ENCODE measurements at regions not wholly inside any gene's neighbourhood (a gene's known extent, or its start where the extent isn't known, plus 50 kb on each side); places are given as distances from the start of the nearest gene placed in this dataset.
"Not testable (repeated sequence)": the region's sequence is repeated elsewhere in the genome, so short reads cannot be mapped to it uniquely, and the experiment has no call there.

- DNase-seq: not testable (repeated sequence)
Observed at GRCh38 chr9:29450343-29450875, 1877.1 kb upstream of the C9orf72 start.

GRCh38 chr9:29456940-29457339, 1883.7 kb upstream of the C9orf72 start:
- no peak for DNase-seq

GRCh38 chr9:29475471-29475870, 1902.2 kb upstream of the C9orf72 start:
- no peak for DNase-seq

- DNase-seq: no peak
Observed at GRCh38 chr9:29511680-29512079, 1938.4 kb upstream of the C9orf72 start.

GRCh38 chr9:29514336-29514735, 1941.1 kb upstream of the C9orf72 start:
- no peak for DNase-seq

- no peak for DNase-seq
Observed at GRCh38 chr9:29514862-29515261, 1941.6 kb upstream of the C9orf72 start.

- DNase-seq: no peak
Observed at GRCh38 chr9:29548436-29548835, 1975.2 kb upstream of the C9orf72 start.

GRCh38 chr9:29555502-29555901, 1982.2 kb upstream of the C9orf72 start:
- no peak for DNase-seq

- DNase-seq: no peak
Observed at GRCh38 chr9:29556317-29556716, 1983.0 kb upstream of the C9orf72 start.

GRCh38 chr9:29556746-29557145, 1983.5 kb upstream of the C9orf72 start:
- no peak for DNase-seq

GRCh38 chr9:29564564-29564963, 1991.3 kb upstream of the C9orf72 start:
- DNase-seq: no peak

- DNase-seq: no peak
Observed at GRCh38 chr9:29575219-29575618, 2001.9 kb upstream of the C9orf72 start.

GRCh38 chr9:29588361-29588760, 2015.1 kb upstream of the C9orf72 start:
- DNase-seq: no peak

- DNase-seq: no peak
Observed at GRCh38 chr9:29609282-29609681, 2036.0 kb upstream of the C9orf72 start.

GRCh38 chr9:29613773-29614172, 2040.5 kb upstream of the C9orf72 start:
- DNase-seq: no peak

- no peak for DNase-seq
Observed at GRCh38 chr9:29616844-29617243, 2043.6 kb upstream of the C9orf72 start.

- no peak for DNase-seq
Observed at GRCh38 chr9:29625292-29625731, 2052.0 kb upstream of the C9orf72 start.

GRCh38 chr9:29625931-29626330, 2052.7 kb upstream of the C9orf72 start:
- no peak for DNase-seq

- DNase-seq: not testable (repeated sequence)
Observed at GRCh38 chr9:29628856-29629255, 2055.6 kb upstream of the C9orf72 start.

- no peak for DNase-seq
Observed at GRCh38 chr9:29637471-29638237, 2064.4 kb upstream of the C9orf72 start.

- no peak for DNase-seq
Observed at GRCh38 chr9:29640507-29640906, 2067.2 kb upstream of the C9orf72 start.

- DNase-seq: no peak
Observed at GRCh38 chr9:29644514-29644913, 2071.2 kb upstream of the C9orf72 start.

- DNase-seq: no peak
Observed at GRCh38 chr9:29647451-29647850, 2074.2 kb upstream of the C9orf72 start.

- no peak for DNase-seq
Observed at GRCh38 chr9:29648132-29648531, 2074.9 kb upstream of the C9orf72 start.

- DNase-seq: no peak
Observed at GRCh38 chr9:29648601-29649000, 2075.3 kb upstream of the C9orf72 start.
